Fibroblast of skin of back (primary cell): ENCODE measurements at regions not wholly inside any gene's neighbourhood (a gene's known extent, or its start where the extent isn't known, plus 50 kb on each side); places are given as distances from the start of the nearest gene placed in this dataset.
A peak's percentile ranks its signal among the peaks of the same experiment; 100 is the strongest.

Experiments used
- DNase-seq: peaks from one replicate; pipeline ENCODE4 v3.0.0-alpha.2; 2013

DNA sequence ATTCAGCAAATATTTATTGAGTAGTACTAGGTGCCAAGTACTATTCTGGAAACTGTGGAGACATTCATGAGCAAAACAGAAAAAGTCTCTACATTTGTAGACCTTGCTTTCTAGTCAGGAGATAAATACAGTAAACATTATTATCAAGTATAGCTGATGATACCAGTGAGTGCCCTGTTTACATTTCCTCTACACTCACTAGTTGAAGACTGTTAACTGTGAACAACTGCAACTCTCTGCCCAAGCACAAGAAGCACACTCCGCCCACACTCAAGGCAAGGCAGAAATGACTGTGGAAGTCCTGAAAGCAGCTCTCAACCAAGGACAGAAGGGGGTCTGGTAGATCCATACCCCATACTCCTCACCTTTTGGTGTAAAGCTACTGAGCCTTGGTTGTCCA, 837.0 kb downstream of the DIAPH3 start:
- no peak for DNase-seq

DNA sequence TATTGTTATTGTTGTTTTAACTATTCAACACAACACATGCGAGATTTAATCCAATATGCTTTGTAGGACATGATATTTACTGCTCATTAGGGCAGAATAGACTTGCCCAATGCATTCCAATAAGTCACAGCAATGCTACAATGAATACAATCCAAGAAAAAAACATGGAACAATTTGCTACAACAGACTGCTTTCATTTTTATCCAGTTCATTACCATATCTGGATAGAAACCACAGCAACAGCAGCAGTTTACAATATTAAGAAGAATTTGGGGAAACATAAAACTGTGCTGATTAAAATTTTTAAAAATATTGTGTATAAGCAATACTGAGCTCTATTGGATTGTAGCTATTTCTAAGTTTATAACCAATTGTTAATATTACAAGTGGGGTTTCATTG, 833.0 kb downstream of the DIAPH3 start:
- DNase-seq, result no peak

DNA sequence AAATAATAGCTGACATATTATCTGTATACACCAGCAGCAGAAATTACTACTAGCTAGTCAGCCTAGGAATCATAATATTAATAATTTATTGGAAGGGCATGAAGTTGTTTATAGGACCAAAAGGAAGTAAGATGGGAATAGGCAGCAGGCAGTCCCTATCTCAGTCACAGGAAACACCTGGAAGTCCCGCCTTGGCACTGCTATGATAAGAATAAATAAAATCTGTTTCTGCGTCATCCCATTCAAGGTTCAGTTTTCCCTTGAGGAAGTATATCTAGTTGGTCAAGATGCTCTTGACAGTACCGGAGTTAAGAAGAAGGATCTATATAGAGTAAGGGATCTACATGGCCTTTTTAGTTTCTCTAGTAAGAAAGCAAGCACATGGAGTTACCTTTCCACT, 830.8 kb downstream of the DIAPH3 start:
- DNase-seq, result no peak

DNA sequence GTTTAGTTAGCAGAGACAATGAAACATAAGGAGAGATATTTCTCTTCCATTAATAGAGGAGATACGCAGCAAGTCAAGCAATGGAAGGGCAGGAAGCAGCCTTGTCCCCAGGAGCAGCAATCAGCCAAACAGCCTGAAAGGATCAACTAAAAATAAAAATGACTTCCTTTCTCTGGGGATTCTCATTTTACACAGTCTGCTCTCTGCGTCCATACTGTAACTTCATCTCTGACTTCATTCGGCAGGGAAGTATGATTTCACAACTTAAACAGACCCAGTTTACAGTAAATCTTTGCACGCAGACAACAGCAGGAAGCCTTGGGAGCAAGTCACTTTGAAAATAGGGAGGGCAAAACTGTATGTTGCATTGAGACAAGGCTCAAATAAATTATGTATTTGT, 826.7 kb downstream of the DIAPH3 start:
- DNase-seq, result peak; percentile 9

DNA sequence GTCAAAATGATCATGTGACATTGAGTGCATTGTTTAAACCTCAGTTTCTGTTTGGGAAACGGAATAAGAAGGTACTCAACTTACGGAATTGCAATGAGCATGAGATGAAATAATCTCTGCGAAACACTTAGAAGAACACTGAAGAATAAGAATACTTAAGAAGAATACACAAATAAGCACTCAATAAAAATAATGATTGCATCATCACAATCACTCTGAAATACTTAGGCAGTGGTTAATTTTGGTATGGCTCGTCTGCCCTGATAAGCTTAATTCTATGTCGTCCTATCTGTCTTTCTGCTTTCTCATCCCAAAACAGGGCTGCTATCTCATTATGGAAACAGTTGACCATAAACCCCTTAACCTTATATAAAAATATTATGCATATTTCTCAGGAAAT, 823.6 kb downstream of the DIAPH3 start:
- DNase-seq, result no peak

DNA sequence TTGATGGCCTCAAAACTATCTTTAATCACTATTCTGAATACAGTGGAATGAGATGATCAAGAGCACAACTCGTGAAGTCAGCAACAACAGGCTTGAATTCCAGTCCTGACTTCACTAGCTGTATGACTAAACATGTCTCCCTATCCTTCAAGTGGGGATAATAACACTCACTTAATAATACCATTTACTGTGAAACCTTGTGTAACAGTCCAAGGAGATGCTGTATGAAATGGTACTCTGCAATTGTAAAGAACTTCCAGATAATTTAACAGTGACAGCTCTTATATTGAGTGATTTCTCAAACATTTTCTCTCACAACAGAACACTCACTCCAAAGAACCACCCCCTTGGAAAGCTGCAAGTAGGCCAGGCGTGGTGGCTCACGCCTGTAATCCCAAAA, 823.1 kb downstream of the DIAPH3 start:
- DNase-seq, result no peak

DNA sequence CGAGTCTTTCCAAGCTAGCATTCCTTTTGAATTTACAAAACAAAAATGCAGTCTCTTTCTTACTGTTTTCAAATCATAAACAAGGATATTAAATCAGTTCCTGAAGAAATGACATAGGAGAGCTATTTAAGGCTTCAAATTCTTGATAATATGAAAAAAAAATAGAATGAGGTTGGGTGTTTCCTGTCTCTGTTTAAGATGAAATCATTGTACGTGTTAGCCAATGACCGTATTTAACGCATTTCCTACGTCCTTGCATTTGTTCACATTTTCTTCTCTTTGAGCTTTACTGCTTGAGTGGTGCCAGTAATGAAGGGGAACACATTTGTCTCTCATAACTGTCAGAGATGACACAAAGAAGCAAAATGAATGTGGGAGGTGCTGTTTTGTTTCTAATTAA, 821.3 kb downstream of the DIAPH3 start:
- no peak for DNase-seq

DNA sequence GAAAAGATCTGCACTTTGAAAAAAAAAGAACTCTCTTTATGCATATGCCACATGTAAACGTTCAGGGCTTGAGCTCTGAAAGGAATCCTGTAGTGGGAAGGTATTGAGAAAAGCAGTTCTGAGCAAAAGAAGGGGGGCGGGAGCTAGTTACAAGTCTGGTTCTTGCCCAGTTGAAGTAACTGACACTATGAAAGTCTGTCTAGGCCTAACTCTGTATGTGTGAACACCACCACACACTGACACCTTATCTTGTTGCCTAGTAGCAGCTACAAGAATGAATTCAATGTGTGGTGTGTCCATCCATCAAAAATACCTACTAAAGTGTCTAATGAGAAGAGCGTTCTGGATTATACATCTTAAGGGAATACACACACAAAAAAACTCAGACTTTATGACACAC, 820.6 kb downstream of the DIAPH3 start:
- DNase-seq, result no peak

DNA sequence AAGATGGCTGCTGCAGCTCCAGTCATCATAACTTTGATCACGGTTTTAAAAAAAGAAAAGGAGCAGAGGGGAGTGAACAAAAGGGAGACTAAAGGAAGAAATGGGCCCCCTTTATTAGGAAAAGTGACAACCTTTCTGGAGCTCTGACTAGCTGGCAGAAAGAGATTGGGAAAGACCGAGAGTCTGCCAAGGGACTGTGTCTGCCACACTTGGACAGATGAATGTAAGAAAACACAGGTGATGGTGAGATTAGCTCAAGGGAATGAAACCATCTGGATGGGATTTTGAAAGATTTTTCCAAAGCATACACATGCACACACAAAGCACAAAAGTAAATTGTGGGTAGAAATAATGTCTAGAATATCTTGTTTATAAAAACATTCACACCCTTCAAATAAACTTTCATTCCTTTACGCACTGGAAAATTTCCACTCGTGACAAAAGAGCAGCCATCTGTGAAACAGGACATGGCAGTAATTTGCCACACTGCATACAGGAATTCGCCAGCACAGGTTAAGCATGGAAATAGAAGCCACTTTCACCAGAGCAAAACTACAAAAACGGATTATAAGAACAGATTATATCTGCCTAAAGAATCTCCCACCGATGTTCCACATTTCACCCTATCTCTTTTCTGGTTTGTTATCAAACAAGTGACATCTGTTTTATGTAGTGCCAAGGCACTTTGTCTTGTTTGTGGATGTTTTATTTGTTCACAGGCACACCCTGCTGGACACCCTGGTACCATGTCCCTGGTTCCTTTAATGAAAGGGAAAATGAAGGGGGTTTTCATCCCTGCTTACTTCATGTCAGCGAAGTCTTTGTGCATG, 819.5 kb downstream of the DIAPH3 start:
- no peak for DNase-seq

DNA sequence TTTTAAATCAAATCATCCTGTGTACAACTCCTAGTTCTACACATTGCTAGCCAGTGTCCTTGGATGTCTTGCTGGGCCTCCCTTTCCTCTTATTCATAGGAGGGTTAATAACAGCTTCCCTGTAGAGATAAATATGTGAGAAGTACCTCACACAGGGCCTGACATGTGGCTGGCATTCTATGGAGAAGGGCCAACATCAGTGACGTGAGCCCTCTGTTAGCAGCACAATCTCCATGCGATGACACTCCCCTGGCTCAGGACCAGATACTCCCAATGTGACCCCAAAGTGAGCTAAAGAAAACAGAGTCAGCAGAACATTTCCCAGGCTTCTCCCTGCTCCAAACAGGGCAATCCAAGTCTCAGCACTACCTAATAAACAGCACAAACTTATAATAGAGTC, 818.4 kb downstream of the DIAPH3 start:
- peak; percentile 32 for DNase-seq

DNA sequence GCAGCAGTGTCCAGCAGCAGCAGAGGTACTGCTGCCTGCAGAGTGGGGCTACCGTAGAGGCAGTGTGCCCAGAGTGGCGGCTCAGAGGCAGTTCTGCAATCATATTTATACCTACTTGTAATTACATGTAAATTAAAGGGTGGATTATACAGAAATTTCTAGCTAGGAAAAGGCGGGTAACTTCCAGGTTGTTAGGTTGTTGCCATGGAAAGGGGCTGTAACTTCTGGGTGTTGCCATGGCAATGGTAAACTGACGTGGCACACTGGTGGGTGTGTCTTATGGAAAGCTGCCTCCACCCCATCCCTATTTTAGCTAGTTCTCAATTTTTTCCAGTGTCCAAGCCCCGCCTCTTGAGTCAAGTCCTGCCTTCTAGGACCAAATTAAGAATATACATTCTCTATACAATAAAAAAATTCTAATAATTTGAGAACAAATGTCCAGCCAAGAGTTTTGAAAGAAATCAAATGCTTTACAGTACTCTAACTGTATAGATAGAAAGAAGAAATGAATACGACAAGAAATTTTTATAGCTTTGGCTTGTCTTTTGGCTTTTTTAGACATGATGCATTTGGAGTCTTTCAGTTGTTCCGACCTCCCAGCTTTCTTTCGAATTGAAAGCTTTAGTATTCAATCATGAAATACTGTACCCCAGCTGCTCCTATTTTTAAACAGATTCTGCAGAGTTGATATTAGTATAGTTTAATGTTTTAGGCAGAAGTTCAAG, 816.6 kb downstream of the DIAPH3 start:
- DNase-seq, result peak; percentile 11

DNA sequence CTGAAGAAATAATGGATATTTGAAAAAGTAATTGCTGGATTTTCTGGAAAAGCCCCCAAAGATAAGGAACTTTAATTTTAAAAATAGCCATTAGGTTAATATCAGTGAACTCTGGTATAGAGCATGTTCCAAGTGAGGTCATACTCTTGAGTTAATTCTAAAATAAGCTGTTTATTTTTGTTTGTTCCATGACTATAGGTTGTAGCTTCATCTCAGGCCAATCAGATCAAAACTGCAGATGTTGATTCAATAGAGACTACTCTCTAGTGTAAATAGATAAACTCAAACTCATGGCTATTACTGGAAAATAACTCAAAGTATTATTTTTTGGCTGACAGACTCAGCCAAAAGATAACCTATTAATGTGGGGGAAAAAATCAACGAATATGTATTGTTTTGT, 815.1 kb downstream of the DIAPH3 start:
- no peak for DNase-seq

DNA sequence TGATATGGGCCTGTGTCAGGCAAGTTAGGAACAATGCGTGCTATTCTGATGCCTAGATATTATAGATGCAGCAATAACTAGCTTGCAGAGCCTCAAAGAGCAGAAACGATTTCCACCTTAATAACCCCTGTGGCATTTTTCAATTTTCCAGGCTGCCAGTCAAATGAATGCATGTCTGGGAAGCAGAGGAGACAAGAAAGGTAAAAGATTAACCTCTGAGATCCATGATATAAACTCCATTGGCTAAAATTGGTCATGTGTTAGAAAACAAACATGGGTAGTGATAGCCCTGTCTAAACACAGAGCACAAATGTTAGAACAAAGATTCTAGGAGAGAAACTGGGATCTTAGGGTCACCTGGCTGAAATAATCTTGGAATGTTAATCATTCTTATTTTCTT, 811.1 kb downstream of the DIAPH3 start:
- DNase-seq, result no peak

DNA sequence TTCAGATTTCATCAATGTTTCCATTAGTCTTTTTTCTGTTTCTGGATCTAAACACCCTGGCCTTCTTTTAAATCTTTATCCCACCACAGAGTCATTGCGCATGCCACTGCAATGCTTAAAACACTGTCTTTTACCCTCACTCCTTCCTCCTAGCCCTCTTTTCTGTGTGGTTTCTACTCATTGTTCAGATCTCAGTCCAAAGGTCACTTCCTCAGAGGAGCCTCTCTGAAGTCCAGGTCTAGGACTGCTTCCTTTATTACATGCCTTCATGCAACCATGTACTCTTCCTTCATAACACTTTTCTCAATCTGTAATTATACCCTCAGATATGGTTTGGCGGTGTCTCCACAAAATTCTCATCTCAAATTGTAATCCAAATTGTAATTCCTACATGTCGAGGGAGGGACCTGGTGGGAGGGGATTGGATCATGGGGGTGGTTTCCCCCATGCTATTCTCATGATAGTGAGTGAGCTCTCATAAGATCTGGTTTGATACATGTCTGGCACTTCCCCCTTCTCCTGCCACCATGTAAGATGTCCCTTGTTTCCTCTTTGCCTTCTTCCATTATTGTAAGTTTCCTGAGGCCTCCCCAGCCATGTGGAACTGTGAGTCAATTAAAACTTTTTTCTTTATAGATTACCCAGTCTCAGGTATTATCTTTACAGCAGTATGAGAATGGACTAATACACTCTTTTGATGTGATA, 808.9 kb downstream of the DIAPH3 start:
- no peak for DNase-seq

DNA sequence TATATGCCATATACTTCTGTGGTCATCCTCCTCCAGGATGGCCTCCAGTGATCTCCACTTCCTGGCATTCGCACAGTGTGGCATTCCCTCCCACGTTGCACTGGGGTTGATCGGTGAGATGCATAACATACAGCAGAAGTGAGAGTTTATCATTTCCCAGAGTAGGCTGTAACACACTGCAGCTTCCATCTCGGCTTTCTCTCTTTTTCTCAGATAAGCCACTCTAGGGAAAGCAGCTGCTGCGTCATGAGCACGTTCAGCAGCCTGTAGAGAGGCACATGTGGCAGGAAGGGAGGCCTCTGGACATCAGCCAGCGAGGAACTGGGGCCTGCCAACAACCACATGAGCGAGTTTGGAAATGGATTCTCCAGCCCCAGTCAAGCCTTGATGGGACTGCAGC, 807.1 kb downstream of the DIAPH3 start:
- peak; percentile 44 for DNase-seq

DNA sequence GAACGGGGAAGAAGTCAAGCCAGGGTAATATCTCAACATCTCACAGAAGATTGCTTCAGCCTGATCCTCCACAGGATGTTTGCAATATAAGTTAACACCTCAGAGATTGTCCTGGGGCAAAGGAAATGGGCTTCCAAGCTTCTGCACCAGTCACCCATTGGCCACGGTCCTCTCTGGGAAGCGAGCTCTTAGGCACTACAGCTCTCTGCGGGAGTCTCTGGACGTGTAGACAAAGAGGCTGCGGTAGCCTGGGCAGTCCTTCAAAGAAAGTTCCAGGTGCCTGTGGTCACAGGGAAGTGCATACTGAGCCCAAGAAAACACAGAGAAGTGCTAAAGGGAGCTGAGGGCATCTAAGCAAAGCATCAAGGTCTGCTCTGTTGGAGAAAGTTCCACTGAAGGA, 805.7 kb downstream of the DIAPH3 start:
- no peak for DNase-seq

DNA sequence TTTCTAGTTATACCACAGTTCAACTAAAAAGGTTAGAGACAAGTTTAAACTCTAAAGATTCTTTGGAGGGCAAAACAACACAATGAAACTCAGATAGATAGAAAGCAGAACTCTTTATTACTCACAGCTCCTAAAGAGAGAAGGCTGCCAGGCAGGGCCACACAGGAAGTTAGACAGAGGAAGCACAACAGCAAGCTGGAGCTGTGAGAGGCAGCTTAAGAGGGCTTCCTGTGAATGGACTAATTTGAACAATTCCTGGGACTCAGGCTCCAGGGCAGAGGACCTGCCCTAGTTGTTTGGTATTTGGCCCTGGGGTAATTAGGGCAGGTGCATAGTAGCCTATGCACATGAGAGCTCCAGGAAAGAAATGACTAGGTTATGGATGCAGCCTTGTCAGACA, 803.6 kb downstream of the DIAPH3 start:
- DNase-seq, result peak; percentile 8

DNA sequence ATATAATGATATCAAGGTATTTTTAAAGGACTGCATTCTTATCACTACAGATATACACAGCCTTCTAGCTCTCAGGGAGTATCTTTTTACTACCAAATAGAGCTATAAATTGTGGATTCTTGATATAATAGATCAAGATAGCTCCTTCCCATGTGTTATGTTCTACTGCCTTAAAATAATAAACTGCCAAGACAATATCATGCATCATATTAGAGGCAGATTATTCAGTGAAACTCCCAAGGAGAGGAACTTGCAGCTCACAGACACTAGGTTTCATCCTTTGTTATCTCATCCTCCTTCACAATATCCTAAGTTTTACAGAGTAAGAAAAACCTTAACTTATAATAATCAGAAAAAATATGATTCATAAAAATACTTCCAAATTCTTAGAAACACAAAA, 802.8 kb downstream of the DIAPH3 start:
- no peak for DNase-seq

DNA sequence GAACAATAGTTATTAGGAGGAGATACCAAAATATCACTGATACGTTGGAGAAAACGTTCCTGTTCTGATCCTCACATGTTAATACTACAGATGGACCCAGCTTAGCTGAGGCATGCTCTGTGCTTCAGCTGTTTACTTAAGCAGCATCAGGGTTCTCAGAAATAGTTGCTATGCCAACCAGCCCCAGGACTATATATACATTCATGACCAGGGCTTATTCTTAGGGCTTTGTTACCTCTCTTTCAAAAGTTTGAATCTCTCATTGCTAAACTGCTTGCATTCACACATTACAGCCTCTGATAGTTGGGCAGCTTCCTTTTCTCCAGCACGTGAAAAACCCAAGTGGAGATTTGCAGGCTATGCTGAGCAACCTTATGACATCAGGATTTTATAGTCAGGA, 800.4 kb downstream of the DIAPH3 start:
- DNase-seq, result no peak

DNA sequence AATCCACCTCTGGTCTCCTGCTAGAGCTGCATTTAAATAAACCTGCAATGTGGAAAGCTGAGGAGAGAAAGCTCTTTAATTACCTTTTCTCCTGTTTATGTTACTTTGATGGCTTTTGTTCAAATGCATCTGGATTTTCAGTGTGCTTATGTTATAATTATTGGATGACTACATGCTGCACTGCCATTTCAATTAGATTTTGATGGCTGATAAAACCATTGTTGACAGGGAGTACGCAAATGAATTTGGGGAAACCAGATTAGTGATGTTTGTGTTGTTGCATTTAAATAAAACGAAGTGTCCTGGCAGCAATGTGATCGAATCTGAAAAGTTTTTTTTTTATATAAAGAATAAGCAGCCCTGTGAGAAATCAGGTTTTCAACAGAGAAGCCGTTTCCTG, 799.8 kb downstream of the DIAPH3 start:
- DNase-seq, result no peak

DNA sequence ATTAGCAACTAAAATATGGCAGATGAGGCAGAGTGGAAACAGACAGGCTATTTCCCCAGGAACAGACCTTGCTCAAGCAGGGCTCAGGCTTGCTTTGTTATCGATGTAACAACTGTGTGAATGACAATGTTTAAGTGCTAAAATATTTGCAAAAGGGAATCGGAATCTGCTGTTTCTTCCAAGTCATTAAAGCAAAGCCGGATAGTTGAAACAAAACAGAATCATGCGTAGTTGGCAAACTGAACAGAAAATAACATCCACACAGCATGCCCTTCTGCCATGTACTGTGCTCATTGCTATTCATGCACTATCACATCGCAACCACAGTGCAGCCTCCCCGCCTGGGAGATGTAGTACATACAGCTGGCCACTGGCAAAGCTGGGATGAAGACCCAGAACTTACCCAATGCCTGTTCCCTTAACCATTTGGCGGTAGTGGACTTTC, 799.1 kb downstream of the DIAPH3 start:
- DNase-seq, result no peak

DNA sequence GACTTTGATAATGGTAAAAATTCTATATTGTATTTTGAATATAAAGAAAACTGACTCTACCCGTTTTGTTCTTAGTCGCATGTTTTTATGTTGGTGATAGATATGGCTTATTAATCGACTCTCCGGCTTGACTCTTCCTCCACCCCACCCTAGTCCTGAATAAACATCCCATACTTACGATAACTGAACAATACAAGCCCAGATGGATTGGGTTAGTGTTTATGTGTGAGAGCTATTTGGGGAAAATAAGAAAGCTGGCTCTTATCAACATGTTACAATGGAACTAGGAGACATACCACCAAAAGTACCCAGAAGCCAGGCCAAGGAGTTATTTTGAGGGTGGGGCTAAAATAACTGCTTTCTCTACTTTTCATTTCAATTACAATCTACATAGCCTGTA, 796.3 kb downstream of the DIAPH3 start:
- DNase-seq, result no peak

DNA sequence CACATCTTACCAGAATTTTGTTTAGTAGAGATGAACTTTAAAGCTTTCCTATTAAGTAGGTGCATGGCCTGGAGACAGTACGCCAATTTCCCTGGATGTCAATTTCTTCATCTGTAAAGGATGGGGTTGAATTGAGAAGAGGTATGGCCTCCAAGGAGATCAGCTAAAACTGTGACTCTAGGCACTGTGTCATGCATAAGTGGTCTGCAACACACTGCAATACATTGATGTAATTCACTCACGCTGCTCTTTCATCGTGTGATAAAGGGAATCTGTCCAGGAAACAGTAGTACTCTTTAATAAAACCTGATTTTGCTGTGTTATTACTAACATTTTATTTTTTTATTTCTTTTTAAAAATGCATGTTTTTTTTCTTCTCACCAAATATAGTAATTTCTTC, 795.8 kb downstream of the DIAPH3 start:
- no peak for DNase-seq

DNA sequence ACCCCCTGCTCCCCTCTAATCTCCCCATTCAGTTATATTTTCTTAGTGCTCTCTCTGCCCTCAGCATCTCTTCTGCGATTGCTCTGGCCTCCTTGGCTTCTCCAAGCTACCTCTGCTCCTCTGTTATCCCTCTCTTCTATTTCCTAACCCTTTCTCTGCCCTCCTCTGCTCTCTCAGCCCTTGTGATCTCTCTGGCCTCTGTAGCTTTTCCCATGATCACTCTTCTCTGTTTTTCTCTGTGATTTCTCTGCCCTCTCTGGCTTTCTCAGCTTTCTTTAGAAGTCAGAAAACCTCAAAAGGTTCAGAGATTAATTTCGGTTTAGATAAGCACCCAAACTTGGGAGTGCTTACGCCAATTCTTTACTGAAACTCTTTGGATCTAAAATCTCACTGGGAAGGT, 795.0 kb downstream of the DIAPH3 start:
- DNase-seq, result no peak
